ENCODE measurements at regions not wholly inside any gene's neighbourhood (a gene's known extent, or its start where the extent isn't known, plus 50 kb on each side); places are given as distances from the start of the nearest gene placed in this dataset.

GRCh38 chr14:55756557-55756956, 176.6 kb downstream of the KTN1 start:
- no peak for DNase-seq
- no peaks in the 10 kb centered on the region for H3K4me1 ChIP-seq
- intact Hi-C loops (cut with DNase I) = no loop called here
- no peak overlapping the region for H3K9ac ChIP-seq (ENCODE audit: low read depth in 2 of 2, low read length in 2 of 2)
- TF ChIP-seq CTCF (IDR thresholded peaks at IDR 0.05) = no peak
- H3K36me3 ChIP-seq = no peaks in the 10 kb centered on the region
- no peak overlapping the region for H3K4me3 ChIP-seq
- no peaks in the 10 kb centered on the region for H3K27me3 ChIP-seq
- no peaks in the 10 kb centered on the region for H3K9me3 ChIP-seq
- no peak overlapping the region for H3K27ac ChIP-seq

GRCh38 chr14:55758796-55759195, 178.8 kb downstream of the KTN1 start:
- Histone ChIP-seq H3K27me3 (no peaks in the 10 kb centered on the region), H3K9ac (ENCODE audit: low read depth in 2 of 2, low read length in 2 of 2) (no peak overlapping the region), H3K36me3 (no peaks in the 10 kb centered on the region), H3K27ac (no peak overlapping the region), H3K4me1 (no peaks in the 10 kb centered on the region), H3K9me3 (no peaks in the 10 kb centered on the region), H3K4me3 (no peak overlapping the region)
- no peak for DNase-seq
- TF ChIP-seq CTCF (IDR thresholded peaks at IDR 0.05) = no peak
- intact Hi-C loops (cut with DNase I) = no loop called here

GRCh38 chr14:55760789-55761566, 181.0 kb downstream of the KTN1 start:
- DNase-seq = no peak
- intact Hi-C loops (cut with DNase I) = no loop called here
- Histone ChIP-seq H3K27me3 (no peaks in the 10 kb centered on the region), H3K9me3 (no peaks in the 10 kb centered on the region), H3K4me3 (no peak overlapping the region), H3K9ac (ENCODE audit: low read depth in 2 of 2, low read length in 2 of 2) (no peak overlapping the region), H3K4me1 (no peaks in the 10 kb centered on the region), H3K36me3 (no peaks in the 10 kb centered on the region), H3K27ac (no peak overlapping the region)
- no peak for TF ChIP-seq CTCF (IDR thresholded peaks at IDR 0.05)

- H3K27ac ChIP-seq = no peak overlapping the region
- no peaks in the 10 kb centered on the region for H3K36me3 ChIP-seq
- DNase-seq = no peak
- no peaks in the 10 kb centered on the region for H3K27me3 ChIP-seq
- H3K9ac ChIP-seq (ENCODE audit: low read depth in 2 of 2, low read length in 2 of 2) = no peak overlapping the region
- H3K4me1 ChIP-seq = no peaks in the 10 kb centered on the region
- no peaks in the 10 kb centered on the region for H3K9me3 ChIP-seq
- intact Hi-C loops (cut with DNase I) = no loop called here
- no peak overlapping the region for H3K4me3 ChIP-seq
- no peak for TF ChIP-seq CTCF (IDR thresholded peaks at IDR 0.05)
Observed at GRCh38 chr14:55761651-55762050, 181.6 kb downstream of the KTN1 start.

GRCh38 chr14:55762595-55763232, 182.7 kb downstream of the KTN1 start:
- H3K36me3 ChIP-seq = no peaks in the 10 kb centered on the region
- H3K4me3 ChIP-seq = no peak overlapping the region
- H3K27ac ChIP-seq = no peak overlapping the region
- H3K9ac ChIP-seq (ENCODE audit: low read depth in 2 of 2, low read length in 2 of 2) = no peak overlapping the region
- DNase-seq = no peak
- intact Hi-C loops (cut with DNase I) = no loop called here
- H3K4me1 ChIP-seq = no peaks in the 10 kb centered on the region
- no peaks in the 10 kb centered on the region for H3K27me3 ChIP-seq
- no peak for TF ChIP-seq CTCF (IDR thresholded peaks at IDR 0.05)
- H3K9me3 ChIP-seq = no peaks in the 10 kb centered on the region

All from colonic mucosa (tissue), 4 donors.